HEK293T (cell line): ENCODE measurements at regions not wholly inside any gene's neighbourhood (a gene's known extent, or its start where the extent isn't known, plus 50 kb on each side); places are given as distances from the start of the nearest gene placed in this dataset.

Experiments used
- BHLHE40 ChIP-seq: fragments of 450-650 bp; IDR thresholded peaks from 2 replicates; pipeline ENCODE4 v1.6.1; 2016; ENCODE audit warnings: mild to moderate bottlenecking, moderate library complexity, borderline replicate concordance
- FOXA1 ChIP-seq: fragments of 450-650 bp; IDR thresholded peaks from 2 replicates; pipeline ENCODE4 v1.6.1; 2016; ENCODE audit warnings: mild to moderate bottlenecking
- FOXM1 ChIP-seq: fragments of 450-650 bp; IDR thresholded peaks from 2 replicates; pipeline ENCODE4 v1.6.1; 2017; ENCODE audit warnings: mild to moderate bottlenecking, borderline replicate concordance
- NFRKB ChIP-seq: fragments of 450-650 bp; IDR thresholded peaks from 2 replicates; pipeline ENCODE4 v1.6.1; 2016; ENCODE audit warnings: mild to moderate bottlenecking, moderate library complexity

DNA sequence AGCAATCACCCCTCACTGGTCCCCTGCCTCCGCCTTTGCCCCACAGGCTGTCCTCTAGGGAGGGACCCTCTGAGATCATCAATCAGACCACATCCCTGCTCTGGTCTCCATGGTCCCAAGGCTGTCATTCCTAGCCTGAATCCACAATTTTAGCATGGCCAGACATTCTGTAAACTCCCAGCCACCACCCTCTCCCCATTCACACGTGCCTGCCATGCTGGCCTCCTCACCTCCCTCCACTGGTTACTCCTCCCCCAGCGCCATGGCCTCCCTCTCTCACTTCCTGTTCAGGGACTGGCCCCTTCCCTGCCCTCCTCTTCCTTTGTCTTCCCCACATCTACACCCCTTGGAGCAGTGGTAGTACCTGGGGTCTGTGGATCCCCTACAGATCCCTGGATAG is 150.7 kb upstream of the MLN start:
- no peak for TF ChIP-seq BHLHE40
- no peak for TF ChIP-seq NFRKB
- no peak for TF ChIP-seq FOXA1
- TF ChIP-seq FOXM1, result no peak
